Activated CD4-positive, alpha-beta T cell treated with anti-CD3 and anti-CD28 coated beads, Interleukin-2, amount 50 U/mL, for 16 hours (primary cell): ENCODE measurements at regions not wholly inside any gene's neighbourhood (a gene's known extent, or its start where the extent isn't known, plus 50 kb on each side); places are given as distances from the start of the nearest gene placed in this dataset.

Experiments used
- DNase-seq: peaks from one replicate; pipeline ENCODE4 v3.0.0-alpha.2; 2020

DNA sequence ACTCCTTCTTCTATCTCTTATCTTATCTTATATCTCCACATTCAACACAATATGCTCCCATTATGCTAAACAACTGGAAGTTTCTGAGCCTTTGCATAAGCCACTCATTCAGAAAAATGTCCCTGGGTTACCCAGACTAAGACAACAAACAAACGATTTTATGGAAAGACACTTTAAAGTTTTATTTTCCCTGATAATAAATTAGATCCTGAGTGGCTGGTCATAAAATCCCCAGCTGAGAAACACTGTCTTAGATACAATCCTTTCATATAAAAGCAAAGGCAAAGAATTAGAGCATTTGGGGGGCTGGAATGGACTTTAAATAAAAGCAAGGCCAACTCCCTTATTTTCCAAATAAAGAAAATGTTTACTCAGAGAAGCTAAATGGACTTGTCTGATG is 322.3 kb downstream of the GBE1 start:
- no peak for DNase-seq

GRCh38 chr3:81437683-81438082 is 323.8 kb downstream of the GBE1 start:
- DNase-seq = no peak

DNA sequence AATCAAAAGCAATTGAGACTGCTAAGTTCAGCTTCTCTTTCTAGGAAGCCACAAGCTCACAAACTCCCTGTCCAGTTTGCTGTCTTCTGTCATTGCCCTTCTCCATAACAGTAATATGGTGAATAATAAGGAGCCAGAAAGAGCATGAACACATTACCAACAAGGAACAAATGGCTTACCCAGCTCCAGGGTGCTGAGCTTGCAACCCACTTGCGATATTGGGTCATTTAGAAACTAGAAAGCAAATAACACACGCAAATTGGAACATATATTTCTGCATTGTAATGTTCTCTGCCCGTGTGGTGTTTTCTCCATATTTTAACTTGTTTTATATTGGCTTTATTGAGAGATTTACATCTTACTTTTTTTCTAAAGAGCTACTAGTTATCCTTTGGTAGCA is 325.3 kb downstream of the GBE1 start:
- no peak for DNase-seq

DNA sequence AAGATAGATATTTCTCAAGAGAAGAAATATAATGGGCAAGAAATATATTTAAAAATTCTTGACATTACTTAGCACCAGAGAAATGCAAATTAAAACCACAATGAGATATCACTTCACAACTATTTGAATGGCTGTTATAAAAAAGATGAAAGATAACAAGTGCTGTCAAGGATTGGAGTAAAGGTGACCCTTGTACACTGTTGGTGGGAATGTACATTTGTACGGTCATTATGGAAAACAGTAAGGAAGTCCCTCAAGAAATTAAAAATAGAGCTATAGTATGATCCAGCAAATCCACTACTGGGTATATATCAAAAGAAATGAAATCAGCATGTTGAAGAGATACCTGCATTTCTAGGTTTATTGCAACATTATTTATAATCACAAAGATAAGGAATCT is 326.4 kb downstream of the GBE1 start:
- no peak for DNase-seq

DNA sequence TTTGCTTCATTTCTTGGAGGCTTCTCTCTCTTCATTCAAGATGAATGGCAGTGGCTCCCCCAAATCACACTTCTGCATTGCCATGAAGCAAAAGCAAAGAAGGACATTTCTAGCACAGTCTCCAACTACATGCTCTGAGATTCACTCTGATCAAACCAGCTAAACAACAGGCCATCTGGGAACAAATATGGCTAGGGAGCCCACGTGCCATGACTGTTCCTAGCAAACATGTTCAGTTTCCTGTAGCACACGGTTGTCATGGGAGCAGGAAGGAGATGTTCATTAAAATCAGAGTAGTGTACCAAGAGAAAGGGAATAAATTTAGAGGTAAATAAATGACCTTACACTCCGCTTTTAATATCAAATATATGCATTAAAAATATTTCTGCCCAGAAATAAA is 327.3 kb downstream of the GBE1 start:
- DNase-seq = no peak

GRCh38 chr3:81433675-81434074 is 327.8 kb downstream of the GBE1 start:
- DNase-seq = no peak

GRCh38 chr3:81432456-81432855 is 329.0 kb downstream of the GBE1 start:
- DNase-seq = no peak

DNA sequence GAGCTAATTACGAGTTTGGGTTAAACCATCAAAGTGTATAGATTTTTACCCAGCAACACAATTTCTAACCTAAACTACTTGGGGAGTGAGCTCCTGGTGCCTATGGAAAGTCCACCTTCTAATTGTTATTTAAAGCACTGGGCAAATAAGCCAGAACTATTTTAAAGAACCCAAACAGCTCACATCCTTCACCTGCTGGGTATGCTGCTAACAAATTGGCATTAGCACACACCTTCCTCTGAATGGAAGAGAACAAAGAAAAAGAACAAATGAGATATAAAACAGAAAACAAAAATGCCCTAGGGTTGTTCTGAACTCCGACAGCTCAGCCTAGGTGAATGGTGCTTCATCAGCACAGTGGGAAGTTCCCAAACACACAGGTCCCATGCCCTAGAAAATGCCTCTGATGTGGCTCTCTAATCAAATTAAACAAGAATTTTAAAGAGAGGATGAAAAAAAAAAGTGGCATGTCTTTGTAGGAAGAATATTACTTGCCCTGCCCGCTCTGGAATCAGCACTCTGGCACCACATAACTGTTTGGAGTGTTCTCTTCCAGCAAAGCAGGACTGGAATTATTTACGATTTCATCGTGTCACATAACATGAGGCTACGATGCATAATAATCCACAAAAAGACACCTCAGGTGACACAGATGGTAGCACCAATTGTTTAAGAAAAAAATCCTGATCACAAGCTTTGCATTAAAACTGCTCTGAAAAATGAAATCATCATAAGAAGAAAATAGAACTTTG is 334.4 kb downstream of the GBE1 start:
- DNase-seq = no peak

- no peak for DNase-seq
Measured at GRCh38 chr3:81425198-81425868, 336.1 kb downstream of the GBE1 start.

- DNase-seq = no peak
Measured at GRCh38 chr3:81419228-81419627, 342.2 kb downstream of the GBE1 start.

DNA sequence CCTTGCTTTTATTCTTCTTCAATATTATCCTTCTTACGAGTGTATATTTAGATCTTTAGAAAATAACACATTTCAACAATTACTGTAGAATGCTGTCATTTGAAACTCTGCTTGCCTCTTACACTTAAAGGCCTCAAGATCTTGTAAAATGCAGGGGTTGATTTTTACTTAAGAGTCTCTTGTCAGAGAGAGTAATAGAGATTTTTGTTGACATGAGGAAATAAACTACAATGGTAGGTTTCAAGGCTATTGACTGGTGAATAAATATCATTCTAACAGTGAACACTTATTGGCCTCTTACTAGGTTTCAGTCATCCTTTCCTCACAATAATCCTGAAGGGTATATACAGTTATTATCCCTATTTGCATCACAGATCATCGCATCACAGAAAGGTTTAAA is 344.6 kb downstream of the GBE1 start:
- no peak for DNase-seq

DNA sequence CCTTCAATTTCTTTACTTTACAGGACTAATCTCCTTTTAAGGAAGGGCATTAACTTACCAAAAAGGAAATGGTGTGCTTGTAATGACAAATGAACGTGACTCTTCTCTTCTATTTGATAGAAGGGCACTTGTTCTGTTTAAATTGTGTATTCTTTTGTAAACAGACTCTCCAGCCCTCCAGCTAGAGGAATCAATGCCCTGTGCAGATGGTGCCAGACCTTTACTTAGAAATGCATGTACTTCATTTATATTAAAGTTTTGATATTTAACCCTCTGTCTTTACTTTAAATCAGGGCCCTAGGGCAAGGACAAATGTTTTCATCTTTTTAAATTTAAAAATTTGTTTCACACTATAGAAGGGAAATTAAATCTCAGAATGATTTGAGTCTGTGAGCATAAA is 355.1 kb downstream of the GBE1 start:
- no peak for DNase-seq

DNA sequence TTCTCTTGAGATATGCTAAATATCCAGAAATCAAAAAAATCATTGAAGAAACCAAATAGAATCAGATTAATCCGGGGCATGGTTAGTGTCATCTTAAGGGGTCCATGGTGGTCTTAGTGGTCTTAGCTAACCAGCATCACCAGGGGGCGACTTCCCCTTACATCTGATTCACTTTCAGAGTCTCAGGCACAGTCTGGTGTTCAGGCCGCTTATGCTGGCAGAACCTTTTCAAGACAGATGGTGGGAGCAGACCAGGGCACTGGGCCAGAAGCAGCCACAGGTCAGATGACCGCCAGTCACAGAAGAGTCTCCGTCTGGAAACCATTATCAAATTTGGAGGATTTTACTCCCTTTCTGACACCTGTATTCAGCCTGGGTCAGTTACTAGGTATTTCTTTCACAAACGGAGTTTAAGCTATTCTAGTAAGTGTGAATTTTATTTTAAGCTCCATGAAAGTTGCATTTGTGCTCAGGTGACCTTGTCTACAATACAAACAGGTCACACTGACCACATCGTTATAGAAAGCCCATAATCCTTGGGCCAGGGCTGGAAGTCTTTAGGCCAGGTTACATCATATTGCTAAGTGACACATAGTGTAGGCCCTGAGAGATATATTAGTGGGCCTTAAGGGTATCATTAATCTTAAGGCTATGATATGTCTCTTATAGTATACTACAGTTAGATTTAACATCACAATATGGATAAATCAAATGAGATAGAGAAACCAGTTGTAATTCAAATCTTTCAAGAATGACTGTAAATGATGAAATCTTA is 365.5 kb downstream of the GBE1 start:
- no peak for DNase-seq

- DNase-seq = no peak
Measured at GRCh38 chr3:81394651-81395524, 366.6 kb downstream of the GBE1 start.

DNA sequence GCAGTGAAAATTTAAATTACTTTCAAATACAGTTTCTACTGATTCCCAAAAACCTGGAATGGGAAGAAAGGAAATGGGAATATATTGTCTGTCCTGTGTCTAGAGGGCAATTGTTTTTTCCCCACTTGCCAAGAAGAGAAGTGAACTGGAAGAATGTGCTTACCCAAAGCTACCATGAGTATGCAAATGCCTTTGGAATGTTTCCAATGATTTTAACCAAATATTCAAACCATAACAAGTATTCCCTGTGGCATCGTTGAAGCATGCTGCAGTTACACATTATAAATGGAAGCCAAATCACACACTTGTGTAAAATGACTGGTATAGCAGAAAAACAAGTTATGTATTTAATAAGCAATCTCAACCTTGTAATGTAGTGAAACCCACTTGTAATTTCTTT is 368.2 kb downstream of the GBE1 start:
- no peak for DNase-seq

GRCh38 chr3:81390796-81391195 is 370.6 kb downstream of the GBE1 start:
- no peak for DNase-seq

DNA sequence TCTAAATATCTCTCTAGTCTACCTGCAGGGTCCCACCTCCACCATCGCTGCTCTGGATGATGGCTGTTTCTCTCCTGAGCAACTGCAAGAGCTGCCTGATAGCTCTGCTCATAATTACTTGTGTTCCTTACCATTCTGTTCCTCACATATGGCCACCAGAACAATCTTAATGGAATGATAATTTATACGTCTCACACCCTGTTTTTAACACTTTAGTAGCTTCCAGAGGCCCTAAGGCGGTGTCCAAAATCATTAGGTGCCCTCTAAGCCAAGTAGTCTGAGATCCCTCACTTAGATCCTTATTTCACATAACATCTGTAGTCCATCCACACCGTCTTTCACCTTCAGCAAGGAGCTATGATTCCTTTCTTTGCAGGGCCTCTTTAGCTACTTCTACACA is 373.3 kb downstream of the GBE1 start:
- no peak for DNase-seq

GRCh38 chr3:81382470-81382869 is 379.0 kb downstream of the GBE1 start:
- no peak for DNase-seq

DNA sequence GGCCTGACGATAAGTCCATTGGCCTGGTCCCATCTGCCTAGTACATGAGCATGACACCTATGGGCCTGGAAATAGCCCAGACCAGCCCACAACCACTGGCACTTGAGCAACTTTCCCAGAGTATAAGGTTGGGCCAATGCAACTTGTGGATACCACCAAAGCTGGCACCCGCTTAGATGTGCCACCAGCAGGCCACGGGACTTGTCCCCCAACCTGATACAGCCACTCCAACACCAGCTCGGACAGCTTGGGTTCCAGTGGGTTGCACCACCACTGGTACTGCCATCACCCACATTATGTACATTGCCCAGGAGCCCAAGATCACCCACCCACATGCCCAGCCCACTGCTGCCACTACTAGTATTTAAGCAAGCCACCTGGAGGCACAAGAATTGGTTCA is 381.2 kb downstream of the GBE1 start:
- DNase-seq = no peak

GRCh38 chr3:81378552-81379293 is 382.7 kb downstream of the GBE1 start:
- DNase-seq = no peak

- no peak for DNase-seq
Measured at GRCh38 chr3:81375921-81376320, 385.5 kb downstream of the GBE1 start.

- no peak for DNase-seq
Measured at GRCh38 chr3:81364411-81364810, 397.0 kb downstream of the GBE1 start.
